GM18505 (cell line): ENCODE measurements at regions not wholly inside any gene's neighbourhood (a gene's known extent, or its start where the extent isn't known, plus 50 kb on each side); places are given as distances from the start of the nearest gene placed in this dataset.
"Not testable (repeated sequence)": the region's sequence is repeated elsewhere in the genome, so short reads cannot be mapped to it uniquely, and the experiment has no call there.

Source experiments
- ATAC-seq: cut with Tn5 transposase; IDR thresholded peaks from one replicate; pipeline ENCODE4 v1.9.1; 2021; ENCODE audit not compliant: unreplicated experiment
- POLR2A ChIP-seq: IDR thresholded peaks from 4 replicates; pipeline ENCODE4 v1.6.1; 2011; ENCODE audit warnings: borderline replicate concordance; ENCODE audit not compliant: insufficient read depth, insufficient read length; ENCODE audit errors: extremely low read depth

GRCh38 chr6:79821859-79822258 is 125.5 kb downstream of the ELOVL4 start:
- ATAC-seq, result no peak
- TF ChIP-seq POLR2A, result no peak

DNA sequence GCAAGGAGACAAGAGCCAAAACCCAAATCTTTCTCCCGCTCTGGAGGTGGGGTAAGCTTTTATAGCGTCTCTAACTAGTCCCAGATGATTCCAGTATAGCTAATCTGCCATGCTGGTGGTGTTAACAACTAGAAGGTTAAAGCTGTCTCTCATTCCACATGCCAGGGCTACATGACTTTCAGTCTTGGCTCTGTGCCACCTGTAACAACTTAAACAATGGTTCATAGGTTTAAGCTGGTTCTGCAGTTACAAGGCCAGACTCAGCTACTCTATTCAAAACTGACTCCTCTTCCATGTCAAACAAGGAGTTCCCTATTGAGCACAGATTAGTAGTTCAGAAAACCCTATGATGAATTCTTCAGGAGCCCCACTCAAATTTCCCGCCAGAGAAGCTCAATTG is 128.9 kb downstream of the ELOVL4 start:
- ATAC-seq, result no peak
- TF ChIP-seq POLR2A, result no peak

DNA sequence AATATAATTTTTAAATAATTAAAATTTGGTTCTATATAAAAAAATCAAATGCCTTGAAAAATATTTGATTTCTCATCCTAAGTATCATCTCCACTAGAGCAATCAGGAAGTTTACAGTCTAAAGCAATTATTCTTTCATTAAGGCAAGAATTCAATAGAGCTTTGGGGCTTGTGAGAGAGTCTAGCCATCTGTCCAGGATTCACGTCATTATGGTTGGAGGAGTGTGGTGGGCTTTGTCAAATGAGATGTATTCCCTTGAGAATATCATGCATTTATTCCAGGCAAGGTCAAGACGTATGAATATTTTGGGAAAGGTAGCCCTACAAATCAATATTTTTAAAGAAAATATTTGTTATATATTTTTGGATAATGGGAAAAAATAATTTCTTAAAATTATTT is 132.4 kb downstream of the ELOVL4 start:
- no peak for TF ChIP-seq POLR2A
- no peak for ATAC-seq

GRCh38 chr6:79813854-79814709 is 133.3 kb downstream of the ELOVL4 start:
- peak; percentile 98 for ATAC-seq
- TF ChIP-seq POLR2A, result no peak

DNA sequence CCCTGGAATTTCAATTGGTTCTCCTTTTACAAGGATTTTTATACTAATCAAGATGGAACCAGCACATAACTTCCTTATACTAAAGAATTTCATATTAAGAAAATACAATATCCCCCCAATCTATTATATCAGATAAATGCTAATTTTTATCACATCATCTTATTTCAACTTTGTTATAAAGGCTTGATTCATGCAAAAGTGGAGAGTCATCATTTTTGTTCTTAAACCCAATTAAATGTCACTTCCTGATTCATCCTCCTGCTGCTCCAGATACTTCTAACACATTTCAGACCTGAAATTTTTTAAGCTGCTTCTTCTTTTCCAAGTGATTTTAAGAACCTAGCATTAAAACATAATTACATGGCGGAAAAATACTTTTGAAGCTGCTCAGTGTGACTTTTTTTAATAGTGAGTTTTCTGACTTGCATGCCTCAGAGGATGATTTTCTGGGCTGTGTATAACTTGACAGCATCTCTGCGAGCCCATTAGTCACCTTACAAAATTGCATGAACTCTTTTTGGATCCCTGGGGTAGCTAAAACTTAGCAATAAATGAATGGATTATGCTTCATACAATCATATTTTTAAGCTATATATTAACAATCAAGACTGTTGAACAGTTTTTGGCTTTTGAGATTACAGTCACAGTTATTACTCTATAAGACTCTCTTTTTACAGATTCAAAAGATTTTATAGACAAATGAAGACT is 134.1 kb downstream of the ELOVL4 start:
- no peak for ATAC-seq
- TF ChIP-seq POLR2A, result no peak

- no peak for ATAC-seq
- no peak for TF ChIP-seq POLR2A
Observed at GRCh38 chr6:79812195-79812594, 135.2 kb downstream of the ELOVL4 start.

DNA sequence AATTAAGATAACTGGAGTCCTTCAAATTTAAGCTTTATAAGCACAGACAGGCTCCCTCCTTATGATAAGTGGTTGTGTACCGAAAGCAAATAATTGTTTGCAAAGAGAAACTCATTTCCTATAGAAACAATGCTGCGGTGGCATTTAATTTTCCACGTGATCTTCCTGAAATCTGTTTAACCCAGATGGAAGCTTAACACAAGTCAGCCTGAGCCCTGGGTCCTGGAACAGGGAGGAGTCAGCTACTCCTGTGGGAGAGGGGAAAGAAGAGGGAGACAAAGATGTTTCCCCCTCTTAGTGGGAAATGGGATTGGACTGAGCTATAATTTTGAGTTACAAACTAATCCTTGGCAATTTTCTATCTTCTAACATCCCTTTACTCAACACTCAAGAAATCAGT is 136.5 kb downstream of the ELOVL4 start:
- no peak for TF ChIP-seq POLR2A
- no peak for ATAC-seq

DNA sequence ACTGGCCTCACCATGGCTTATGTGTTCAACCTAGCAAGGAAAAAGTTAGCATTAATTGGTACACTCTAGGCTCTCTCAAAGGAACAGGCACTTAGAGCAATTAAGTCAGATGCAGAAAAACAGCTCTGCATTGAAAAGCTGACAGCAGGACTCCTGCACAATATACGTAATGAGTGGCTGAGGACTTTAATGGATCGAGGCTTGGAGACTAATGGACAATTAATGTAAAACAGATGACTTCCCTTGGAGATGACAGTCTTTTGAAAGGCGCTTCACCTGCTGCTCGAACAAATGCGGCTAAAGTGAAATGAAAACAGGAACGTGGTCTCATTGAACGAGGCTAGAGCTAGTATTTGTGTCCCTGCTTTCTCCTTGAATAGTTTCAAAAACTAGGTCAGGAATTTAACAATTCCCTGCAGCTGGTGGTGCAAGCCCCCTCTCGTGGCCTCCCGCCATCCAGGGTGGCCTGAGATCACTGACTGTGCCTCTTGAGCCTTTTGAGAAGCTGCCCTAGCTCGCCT is 137.1 kb downstream of the ELOVL4 start:
- TF ChIP-seq POLR2A, result no peak

DNA sequence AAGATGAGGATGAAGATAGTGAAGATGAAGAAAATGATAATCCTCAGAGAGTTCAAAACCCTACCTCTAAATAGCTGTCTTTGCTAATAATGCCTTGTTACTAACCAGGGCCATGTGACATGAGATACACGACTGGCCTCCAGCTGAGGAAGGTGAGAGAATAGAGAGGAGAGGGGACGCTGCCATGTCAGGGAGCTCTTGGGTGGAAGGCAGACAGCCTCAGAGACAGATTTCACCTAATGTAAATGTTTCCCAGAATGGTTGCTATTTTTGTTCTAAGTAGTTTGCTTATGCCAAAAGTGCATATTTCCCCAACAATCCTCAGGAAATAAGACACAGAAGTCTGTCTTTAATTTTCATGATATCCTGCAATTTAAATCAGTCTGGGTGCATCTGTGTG is 138.4 kb downstream of the ELOVL4 start:
- ATAC-seq, result no peak
- no peak for TF ChIP-seq POLR2A

More for the DNA sequence above, 137.1 kb downstream of the ELOVL4 start:
- ATAC-seq, result no peak

- not testable (repeated sequence) for ATAC-seq
Observed at GRCh38 chr6:79806661-79807060, 140.7 kb downstream of the ELOVL4 start.

GRCh38 chr6:79804732-79805131 is 142.6 kb downstream of the ELOVL4 start:
- no peak for TF ChIP-seq POLR2A
- no peak for ATAC-seq

DNA sequence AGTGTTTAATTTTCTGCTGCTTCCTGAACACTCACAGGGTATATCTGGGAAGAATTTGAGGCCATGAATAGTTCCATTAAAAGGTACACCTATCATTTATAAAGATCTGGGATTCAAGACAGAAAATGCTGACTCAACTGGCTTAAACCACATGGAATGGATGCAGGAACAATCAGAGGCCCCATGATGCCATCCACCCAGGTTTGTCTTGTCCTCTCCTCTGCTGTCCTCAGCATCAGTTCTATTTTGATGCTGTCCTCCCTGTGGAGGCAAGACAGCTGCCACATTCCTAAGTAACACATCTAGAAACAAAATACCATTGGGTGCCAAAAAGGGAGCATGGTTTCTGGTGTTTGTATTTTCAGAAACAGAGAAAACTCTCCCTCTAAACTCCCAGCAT is 143.4 kb downstream of the ELOVL4 start:
- ATAC-seq, result no peak
- TF ChIP-seq POLR2A, result no peak

DNA sequence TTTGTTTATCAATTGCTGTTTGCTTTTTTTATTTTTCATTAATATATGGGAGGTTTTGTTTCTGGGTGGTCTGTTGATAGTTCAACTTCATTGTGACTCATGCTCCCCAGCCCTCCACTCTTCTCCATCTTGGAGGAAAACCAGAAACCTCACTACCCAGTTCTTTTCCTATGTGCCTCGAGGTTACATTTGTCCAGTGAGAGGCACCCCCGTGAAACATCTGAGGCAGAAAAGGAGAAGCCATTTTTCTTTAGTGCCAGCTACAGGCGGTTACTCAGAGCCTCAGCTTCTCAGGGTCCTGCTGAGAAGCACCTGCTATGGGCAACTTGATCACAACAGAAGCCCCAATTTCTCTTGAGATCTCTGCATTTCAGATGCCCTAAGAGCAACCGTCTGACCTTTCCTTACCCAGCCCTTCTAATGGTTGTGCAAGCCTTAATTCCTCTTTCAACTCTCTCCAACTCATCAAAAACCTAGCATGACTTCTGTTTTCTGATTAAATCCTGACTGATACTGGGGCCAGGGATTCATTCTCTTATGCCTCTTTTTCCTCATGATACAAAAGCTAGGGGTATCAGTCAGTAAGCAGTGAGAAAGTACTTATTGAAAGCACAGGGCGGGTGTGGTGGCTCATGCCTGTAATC is 144.6 kb downstream of the ELOVL4 start:
- TF ChIP-seq POLR2A, result no peak

More for the DNA sequence above, 144.6 kb downstream of the ELOVL4 start:
- no peak for ATAC-seq
